Uterus (tissue), 3 donors: ENCODE measurements at regions not wholly inside any gene's neighbourhood (a gene's known extent, or its start where the extent isn't known, plus 50 kb on each side); places are given as distances from the start of the nearest gene placed in this dataset.

Experiments
- DNase-seq, 2 donors: peaks; one replicate each; pipeline ENCODE4 v3.0.0-alpha.2; 2019 to 2020
- H3K27ac ChIP-seq, 2 donors: fragments of 200-600 bp; sonication (generic); 1 replicate in 1 of 2; 2 replicates in 1 of 2; pipeline ENCODE4 v1.5.1; 2016 to 2018
- H3K27me3 ChIP-seq, 2 donors: fragments of 200-600 bp; sonication (generic); one replicate each; pipeline ENCODE4 v1.5.1; 2018 to 2019; ENCODE audit warnings: control low read depth in 1 of 2
- H3K36me3 ChIP-seq, 2 donors: fragments of 200-600 bp; sonication (generic); one replicate each; pipeline ENCODE4 v1.5.1; 2019; ENCODE audit warnings: control low read depth in 1 of 2
- H3K4me1 ChIP-seq, 2 donors: fragments of 200-600 bp; sonication (generic); one replicate each; pipeline ENCODE4 v1.5.1; 2018 to 2019; ENCODE audit warnings: control low read depth in 1 of 2
- H3K4me3 ChIP-seq, 2 donors: fragments of 200-600 bp; sonication (generic); 1 replicate in 1 of 2; 2 replicates in 1 of 2; pipeline ENCODE4 v1.5.1; 2018 to 2019; ENCODE audit warnings: mild to moderate bottlenecking in 1 of 2
- H3K9me3 ChIP-seq, 2 donors: fragments of 200-600 bp; sonication (generic); one replicate each; pipeline ENCODE4 v1.5.1; 2019; ENCODE audit warnings: control low read depth in 1 of 2
- POLR2A ChIP-seq, 2 donors: fragments of 450-650 bp; IDR thresholded peaks; one replicate each; pipeline ENCODE4 v1.6.1; 2016; ENCODE audit warnings: antibody characterized with exemption in 2 of 2, mild to moderate bottlenecking in 1 of 2, moderate library complexity in 1 of 2
- intact Hi-C: fragments of 100-400 bp; cut with DNase I; formaldehyde crosslinking; loops from one replicate; pipeline ENCODE4 v1.15.1; 2023; ENCODE audit warnings: low total_unique reads
- TF ChIP-seq, protein P1 (sequence below), 4 experiments: fragments of 200-600 bp in 2 of 4; fragments of 450-650 bp in 2 of 4; sonication (generic) in 2 of 4; IDR thresholded peaks; one replicate each; pipeline ENCODE4 v1.5.1; 2016 to 2019; ENCODE audit warnings: antibody characterized with exemption in 4 of 4, mild to moderate bottlenecking in 2 of 4, moderate library complexity in 1 of 4
- donor health status: DM: yes; HTN: yes; CAD: no.

DNA sequence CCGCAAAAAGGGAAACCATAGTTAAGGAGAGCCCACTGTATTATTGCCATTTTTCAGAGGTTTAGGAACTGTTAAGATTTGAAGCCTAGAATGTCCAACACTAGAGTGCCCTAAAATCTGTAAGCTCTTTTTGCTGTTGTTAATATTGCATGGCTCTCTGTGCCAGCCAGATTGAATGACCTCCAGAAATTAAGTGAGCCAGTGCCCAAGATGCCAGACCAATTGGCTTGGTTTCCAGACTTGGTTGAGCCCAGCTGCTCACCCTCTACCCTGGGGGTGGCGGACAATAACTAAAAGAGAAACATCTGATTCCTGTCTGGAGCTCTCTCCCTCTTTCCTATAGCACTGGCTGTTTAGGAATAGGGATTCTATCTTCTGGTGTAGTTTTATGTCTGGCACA lies 340.1 kb downstream of the PHF14 start:
- Histone ChIP-seq H3K4me3 (no peak overlapping the region), H3K36me3 (no peaks in the 10 kb centered on the region), H3K27me3 (no peaks in the 10 kb centered on the region), H3K9me3 (no peaks in the 10 kb centered on the region), H3K4me1 (no peaks in the 10 kb centered on the region), H3K27ac (no peak overlapping the region)
- DNase-seq = no peak
- TF ChIP-seq, protein P1, sequence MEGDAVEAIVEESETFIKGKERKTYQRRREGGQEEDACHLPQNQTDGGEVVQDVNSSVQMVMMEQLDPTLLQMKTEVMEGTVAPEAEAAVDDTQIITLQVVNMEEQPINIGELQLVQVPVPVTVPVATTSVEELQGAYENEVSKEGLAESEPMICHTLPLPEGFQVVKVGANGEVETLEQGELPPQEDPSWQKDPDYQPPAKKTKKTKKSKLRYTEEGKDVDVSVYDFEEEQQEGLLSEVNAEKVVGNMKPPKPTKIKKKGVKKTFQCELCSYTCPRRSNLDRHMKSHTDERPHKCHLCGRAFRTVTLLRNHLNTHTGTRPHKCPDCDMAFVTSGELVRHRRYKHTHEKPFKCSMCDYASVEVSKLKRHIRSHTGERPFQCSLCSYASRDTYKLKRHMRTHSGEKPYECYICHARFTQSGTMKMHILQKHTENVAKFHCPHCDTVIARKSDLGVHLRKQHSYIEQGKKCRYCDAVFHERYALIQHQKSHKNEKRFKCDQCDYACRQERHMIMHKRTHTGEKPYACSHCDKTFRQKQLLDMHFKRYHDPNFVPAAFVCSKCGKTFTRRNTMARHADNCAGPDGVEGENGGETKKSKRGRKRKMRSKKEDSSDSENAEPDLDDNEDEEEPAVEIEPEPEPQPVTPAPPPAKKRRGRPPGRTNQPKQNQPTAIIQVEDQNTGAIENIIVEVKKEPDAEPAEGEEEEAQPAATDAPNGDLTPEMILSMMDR (IDR thresholded peaks at IDR 0.05) = no peak
- TF ChIP-seq POLR2A (IDR thresholded peaks at IDR 0.05) = no peak
- intact Hi-C loops = no loop called here

DNA sequence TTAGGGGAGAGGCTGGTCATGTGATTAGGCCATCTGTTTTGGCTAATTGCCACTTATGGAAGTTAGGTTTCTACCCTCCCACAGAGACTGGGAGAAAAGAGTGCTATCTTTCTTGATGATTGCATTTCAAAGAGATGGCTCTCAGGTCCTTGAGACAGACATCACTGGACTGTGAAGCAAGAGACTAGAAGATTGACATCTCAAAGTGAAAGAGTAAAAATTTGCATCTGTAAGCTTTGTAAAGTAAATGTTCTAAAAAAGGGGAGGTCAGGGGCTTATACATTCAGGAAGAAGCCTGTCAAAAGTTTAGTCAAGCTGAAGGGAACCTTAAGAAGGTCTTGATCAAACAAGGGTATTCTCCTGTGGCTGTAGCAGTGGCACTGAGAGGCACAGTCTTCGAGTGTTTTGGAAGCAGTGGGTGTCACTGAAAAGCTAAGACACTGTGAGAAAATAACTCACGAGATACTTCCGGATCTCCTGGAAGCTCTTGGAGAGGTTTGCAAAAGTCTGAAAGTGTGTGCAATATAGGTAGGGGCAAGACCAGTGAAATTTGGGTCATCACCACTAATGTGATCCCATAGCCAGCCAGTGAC lies 342.1 kb downstream of the PHF14 start:
- H3K9me3 ChIP-seq = no peaks in the 10 kb centered on the region
- intact Hi-C loops = no loop called here
- H3K27me3 ChIP-seq = no peaks in the 10 kb centered on the region
- no peak overlapping the region for H3K27ac ChIP-seq
- H3K36me3 ChIP-seq = no peaks in the 10 kb centered on the region
- no peaks in the 10 kb centered on the region for H3K4me1 ChIP-seq
- H3K4me3 ChIP-seq = no peak overlapping the region
- TF ChIP-seq, protein P1 (IDR thresholded peaks at IDR 0.05) = no peak
- no peak for TF ChIP-seq POLR2A (IDR thresholded peaks at IDR 0.05)
- DNase-seq = no peak

DNA sequence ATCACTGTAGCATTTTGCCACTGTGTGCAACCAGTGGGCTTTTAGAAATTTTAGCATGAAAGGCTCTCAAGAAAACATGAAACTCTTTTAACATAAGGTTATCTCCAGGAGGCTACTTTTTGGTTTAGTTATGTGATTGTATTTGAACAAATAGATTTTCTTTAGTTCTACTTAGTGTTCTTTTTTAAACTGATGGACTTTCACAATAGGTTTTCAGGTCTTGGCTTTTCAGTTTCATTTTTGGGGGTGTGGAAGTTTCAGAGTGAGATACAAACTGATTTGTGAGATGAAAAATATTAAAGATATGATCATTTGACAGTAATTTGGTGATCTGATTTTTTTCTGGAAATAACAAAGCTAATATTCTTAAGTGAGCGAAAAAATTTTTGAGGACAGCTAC lies 344.1 kb downstream of the PHF14 start:
- no peaks in the 10 kb centered on the region for H3K4me1 ChIP-seq
- H3K9me3 ChIP-seq = no peaks in the 10 kb centered on the region
- intact Hi-C loops = no loop called here
- TF ChIP-seq, protein P1 (IDR thresholded peaks at IDR 0.05) = no peak
- no peak for TF ChIP-seq POLR2A (IDR thresholded peaks at IDR 0.05)
- no peaks in the 10 kb centered on the region for H3K36me3 ChIP-seq
- no peak overlapping the region for H3K27ac ChIP-seq
- H3K27me3 ChIP-seq = no peaks in the 10 kb centered on the region
- no peak for DNase-seq
- no peak overlapping the region for H3K4me3 ChIP-seq

DNA sequence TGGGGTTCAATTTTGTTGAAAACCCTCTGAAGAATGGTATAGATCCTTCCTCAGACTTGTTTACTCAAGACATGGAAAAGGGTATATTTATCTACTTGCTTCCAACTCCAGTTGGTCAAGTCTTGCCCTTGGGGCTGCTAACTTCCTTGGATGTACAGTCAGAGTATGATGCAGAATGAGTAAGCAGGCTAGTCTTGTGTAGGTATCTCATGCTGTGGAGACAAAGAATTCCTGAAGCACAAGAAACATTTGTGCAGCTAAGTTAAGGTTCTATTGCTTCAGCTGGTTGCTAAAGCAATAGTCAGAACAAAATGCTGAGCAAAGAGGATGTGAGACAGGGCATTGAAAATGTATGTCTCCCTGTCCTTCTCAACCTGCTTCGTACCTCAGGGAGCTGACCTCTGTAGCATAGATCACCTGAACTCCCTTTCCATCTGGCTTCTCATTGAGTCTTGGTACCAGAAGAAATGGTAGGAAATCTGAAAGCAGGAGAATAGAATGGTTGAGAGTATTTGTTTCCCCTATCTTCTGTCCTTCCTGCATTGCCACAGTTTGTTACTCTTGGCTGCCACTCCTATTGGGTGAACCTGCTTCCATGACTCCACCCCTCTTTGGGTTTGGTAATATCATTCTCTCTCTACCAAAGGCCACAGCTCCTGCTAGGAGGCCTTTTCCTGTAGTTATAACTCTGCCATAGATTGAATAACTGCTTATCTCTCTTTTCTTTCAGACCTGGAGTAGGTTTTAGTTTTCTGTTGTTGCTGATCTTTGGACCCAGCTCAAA lies 346.0 kb downstream of the PHF14 start:
- Histone ChIP-seq H3K4me3 (no peak overlapping the region), H3K27me3 (no peaks in the 10 kb centered on the region), H3K4me1 (no peaks in the 10 kb centered on the region), H3K36me3 (no peaks in the 10 kb centered on the region), H3K27ac (no peak overlapping the region), H3K9me3 (no peaks in the 10 kb centered on the region)
- TF ChIP-seq, protein P1 (IDR thresholded peaks at IDR 0.05) = no peak
- no peak for TF ChIP-seq POLR2A (IDR thresholded peaks at IDR 0.05)
- no peak for DNase-seq
- intact Hi-C loops = no loop called here
